Stimulated activated CD4-positive, alpha-beta T cell treated with anti-CD3 and anti-CD28 coated beads, Interleukin-4, amount 100 ng/mL, for 4 hours (primary cell): ENCODE measurements at regions not wholly inside any gene's neighbourhood (a gene's known extent, or its start where the extent isn't known, plus 50 kb on each side); places are given as distances from the start of the nearest gene placed in this dataset.

Experiments used
- DNase-seq, 2 experiments: peaks; one replicate each; pipeline ENCODE4 v3.0.0-alpha.2; 2020

DNA sequence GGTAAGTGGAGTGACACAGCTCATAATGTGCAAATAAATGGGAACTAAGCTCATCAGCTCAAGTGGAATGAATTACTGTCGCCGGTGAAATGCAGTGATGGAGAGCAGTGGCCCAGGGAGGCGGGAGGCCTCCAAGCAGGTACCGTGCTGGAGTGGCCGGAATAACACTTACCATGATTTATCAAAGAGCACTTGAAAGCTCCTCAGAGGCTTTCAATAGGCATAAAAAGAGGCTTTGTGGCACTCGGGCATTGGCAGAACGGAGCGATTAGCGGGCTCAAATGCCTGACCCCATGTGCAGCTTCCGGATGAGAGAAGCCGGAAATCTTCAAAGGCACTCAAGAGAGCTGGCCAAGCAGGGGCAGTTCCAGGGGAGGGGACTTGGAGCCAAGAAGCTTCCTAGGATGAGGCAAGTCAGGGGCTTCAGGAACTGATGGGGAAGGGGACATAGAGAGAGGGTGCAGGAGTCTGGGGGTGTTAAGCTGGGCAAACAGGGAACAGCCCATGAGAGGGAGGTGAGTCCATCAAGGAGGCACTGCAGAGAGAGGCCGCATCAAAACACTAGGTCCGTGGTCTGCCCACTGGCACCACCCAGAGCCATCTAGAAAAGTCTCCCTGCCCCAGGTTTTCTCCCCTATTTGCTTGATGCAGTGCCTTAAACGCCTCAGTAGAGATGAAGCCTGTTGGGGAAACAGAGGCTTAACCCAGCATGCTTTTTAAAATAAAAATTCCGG is 144.0 kb upstream of the IRX6 start:
- no peak for DNase-seq

DNA sequence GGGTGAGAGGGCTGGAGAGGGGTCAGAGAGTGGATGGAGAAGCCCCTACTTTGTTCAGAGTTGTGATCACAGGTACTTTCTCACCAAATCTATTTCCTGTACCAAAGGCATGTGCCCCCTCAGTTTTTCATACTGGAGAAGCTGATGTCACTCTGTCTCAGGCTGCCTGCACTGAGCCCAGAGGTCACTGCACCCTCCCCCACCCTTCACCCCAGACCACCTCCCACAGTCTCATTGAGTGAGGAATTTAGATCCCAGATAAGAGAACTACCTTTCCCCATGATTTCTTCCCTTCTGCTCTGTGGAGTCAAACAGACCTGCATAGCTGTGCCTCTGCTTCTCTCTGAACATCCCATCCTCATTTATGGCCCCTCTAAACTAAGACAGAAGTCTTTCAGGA is 140.0 kb upstream of the IRX6 start:
- no peak for DNase-seq

DNA sequence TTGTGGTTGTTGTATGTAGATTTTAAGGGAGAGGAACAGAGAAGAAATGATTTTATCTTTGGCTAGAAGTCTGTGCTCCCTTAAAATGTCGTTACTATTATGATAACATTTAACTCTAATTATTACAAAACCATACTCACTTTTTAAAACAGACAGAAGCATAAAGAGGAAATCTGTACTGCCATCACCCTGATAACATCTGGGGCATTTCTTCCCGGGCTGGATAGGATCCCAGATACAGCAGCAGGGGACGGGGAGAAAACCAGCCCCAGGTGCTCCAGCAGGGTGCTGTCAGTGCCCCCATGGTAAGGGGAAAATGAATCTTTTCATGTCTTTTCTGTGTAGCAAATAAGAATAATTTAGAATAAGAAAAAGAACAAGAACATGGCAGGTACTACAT is 139.4 kb upstream of the IRX6 start:
- no peak for DNase-seq

DNA sequence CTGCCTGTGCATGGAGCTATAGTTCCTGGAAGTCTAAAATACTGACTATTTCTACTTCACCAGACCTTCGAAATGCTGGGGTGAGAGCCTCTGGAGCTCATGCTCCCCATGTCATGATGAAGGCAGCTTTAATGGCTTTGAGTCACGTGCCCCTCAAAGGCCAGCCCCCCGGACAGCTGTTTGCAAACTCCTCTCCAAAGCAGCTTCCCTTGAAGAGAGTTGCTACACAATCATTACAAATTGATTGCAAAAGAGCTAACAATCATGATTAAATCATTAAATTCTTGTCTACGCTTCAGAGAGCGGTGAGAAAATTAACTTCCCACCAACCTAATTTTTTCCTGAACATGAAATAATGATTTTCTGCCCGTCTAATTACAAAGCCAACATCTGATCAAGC is 134.8 kb upstream of the IRX6 start:
- DNase-seq, result no peak

DNA sequence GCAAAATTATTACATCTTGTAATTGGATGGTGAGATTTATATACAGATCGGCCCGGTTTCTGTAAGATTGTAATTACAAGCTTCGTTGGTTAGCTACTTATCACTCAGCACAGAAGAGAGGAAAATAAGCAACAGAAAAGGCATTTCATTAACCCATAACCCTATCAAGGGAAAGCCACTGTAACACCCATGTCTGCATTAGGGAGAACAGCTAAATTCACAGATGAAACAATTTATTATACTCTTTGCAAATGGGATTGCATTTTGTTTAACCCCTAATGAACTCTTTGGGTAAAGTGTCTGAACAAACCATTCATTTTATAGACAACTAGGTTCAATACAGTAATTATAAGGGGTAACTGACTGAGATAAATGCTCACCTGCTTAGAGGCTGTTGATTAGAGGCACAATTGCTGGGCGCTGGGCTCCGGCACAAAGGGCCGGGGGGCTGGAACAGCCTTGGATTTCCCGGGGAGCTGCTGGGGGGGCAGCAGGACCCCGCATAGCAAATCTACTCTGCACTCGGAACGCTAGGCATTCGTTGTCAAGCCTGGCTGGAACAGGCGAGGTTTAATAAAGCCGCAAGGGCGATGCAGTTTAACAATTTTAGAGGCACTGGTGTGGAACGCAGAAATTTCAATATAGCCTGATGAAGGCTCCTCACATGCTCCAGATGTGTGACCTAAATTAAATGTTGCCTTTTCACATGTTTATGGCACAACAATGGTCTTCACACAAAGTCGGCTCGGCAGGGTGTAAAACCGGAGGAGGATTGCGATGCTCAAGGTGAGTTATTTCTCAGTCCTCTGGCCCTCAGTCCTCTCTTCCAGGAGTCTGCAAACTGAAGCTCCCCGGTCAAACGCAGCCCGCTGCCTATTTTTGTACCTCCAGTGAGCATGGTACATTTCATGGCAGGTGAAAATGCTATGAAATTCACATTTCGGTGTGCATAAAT is 134.0 kb upstream of the IRX6 start:
- no peak for DNase-seq

DNA sequence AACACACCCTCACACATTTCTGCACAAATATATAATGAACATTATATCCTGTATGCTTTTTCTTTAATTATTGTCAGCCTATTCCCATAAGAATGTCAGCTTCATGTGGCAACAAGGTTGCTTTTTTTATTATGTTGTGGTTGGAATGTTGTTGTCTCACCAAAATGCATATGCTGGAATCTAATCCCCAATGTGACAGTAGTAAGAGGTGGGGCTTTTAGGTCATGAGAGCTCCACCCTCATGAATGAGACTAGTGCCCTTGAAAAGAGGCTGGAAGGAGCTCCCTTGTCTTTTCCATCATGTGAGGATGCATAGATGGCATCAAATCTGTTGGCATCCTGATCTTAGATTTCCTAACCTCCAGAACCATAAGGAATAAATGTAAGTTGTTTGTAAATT is 131.3 kb upstream of the IRX6 start:
- no peak for DNase-seq

DNA sequence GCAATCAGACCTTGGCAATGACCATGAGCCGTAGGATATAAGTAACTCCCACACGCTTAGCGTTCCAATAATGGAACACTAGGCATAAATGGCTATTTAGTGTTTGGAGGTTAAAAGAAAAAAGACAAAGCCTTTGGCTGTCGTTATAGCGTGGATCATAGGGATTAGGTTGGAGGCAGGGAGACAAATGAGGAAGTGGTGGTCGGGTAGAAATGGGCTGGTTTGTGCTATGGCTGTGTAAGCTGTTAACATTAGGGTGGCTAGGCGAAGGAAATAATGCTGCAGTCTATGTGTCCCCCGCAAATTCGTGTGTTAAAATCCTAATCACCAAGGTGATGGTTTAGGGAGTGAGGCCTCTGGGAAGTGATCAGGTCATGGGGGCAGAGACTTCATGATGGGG is 120.4 kb upstream of the IRX6 start:
- no peak for DNase-seq

DNA sequence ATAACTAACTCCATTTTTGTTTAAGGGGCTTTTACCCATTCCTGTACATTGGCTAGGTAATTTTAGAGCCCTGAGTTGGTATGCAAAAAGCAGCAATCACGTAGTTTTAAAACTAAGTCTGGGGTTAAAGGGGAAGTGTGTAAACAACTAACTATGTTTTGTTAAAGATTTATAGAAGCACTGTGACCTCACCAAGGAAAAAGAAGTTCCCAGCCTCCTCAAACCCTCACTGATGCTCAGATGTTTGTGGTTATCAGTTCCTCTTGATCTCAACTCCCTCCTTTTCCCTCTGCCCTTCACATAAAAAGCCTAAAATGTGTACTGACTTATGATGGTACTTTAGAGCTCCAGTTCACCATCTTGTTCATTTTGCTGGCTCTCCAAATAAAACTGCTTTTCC is 119.9 kb upstream of the IRX6 start:
- DNase-seq, result no peak

DNA sequence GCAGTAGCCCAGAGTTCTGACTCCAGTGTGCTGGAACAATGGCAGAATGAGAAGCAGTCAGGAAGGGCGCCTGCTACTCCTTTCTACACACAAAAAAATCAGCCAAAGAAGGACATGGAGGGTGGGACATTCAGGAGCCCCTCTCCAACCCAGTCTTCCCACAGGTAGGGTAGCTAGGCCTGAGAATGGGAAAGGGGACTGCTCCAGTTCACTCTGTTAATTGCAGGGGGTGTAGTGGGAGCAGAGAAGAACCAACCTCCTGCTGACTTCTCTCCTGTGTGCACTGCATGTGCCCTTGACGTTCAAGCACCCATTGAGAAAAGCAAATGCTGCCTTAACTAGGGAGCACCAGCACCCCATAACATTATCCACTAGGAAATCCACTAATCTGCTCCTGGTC is 119.1 kb upstream of the IRX6 start:
- DNase-seq, result no peak

DNA sequence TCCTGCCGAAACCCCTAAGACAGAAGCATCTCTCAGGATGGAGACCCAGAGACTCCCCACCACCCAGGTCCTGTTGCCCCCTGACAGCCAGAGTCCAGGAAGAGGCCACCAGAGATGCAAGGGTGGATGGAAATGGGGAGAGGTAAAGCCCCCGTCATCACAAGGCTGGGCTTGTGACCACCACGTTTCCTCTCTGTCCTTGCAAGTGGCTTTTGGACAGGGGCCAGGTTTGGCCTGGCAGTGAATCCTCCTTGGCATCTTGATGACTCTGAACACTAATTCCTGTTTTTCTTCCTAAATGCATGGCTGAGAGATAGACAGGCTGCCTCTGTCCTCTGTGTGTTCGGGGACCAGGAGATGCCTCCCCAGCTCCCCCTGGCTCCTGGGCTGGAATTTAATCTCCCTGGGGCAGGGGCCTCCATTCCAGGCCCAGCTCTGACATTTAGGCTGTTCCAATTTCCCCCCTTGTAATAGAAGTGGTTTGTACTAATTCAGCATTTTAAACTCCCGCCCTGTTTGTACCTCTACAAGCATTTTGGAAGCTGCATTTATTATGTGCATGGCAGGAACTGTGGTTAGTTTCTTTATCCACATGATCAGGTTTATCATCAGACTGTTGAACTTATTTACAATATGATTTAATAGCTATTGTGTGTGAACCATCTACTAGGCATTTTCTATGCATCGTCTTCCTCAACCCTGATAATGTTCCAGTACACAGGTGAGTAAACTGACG is 116.1 kb upstream of the IRX6 start:
- DNase-seq, result no peak

DNA sequence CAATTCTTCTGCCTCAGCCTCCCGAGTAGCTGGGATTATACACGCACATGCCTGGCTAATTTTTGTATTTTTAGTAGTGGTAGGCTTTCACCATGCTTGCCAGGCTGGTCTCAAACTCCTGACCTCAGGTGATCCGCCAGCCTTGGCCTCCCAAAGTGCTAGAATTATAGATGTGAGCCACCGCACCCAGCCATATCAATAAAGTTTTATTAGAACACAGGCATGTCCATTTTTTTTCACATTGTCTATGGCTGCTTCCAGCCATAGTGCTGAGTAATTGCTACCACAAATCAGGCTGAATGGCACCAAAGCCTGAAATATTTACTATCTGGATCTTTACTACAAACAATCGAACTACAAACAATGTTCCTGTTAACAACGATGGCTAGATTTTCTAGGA is 114.4 kb upstream of the IRX6 start:
- no peak for DNase-seq

DNA sequence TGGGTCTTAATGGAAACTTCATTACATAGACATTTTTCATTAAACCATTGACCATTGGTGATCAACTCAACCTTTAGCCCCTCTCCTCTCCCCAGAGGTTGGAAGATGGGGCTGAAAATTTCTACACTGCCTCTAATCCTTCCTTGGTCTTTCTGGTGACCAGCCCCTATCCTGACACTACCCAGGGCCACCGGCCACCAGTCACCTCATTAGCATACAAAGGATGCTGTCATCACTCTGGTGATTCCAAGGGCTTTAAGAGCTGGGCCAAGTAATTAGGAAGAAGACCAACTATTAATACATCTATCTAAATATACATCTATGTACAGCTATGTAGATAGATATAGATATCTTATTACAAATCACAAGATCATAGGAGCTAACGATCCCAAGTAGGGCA is 111.2 kb upstream of the IRX6 start:
- DNase-seq, result no peak

DNA sequence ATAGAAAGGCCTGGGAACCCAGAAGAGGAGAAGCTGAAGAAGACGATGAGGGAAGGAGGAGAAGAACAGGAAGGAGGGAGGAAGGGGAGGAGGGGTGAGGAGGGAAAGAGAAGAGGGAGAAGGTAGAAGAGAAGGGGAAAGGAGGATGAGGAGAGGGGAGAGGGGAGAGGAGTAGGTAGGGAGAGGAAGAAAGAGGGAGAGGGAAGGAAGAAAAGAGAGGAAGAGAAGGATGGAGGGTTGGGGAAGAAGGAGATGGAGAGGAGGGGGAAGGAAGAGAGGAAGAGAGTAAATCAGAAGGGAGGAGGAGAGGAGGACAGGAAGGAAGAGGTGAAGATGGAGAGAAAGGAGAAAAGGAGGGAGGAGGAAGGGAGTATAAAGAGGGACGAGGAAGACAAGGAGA is 109.6 kb upstream of the IRX6 start:
- no peak for DNase-seq

DNA sequence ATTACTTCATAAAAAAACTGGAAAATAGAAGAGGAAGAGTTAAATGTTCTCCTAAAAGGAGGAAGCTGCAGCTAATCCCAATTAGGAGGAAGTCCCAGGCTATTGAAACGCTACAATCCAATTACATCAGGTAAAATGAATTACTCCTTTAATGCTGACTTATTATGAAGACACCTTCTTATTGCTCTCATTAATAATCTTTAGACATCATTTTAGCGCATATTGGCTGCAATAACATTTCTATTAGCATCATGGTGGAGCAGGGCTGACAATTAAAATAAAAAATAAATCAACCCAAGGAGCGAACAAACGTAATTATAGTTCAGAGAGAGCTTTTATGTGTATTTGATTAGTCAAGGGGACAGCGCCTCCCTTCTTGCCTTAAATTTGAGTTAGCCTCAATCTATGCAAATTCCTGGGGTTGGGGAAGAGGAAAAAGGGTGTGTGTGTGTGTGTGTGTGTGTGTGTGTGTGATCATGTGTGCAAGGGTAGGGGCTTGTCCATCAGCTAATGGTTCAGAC is 109.0 kb upstream of the IRX6 start:
- DNase-seq, result no peak

DNA sequence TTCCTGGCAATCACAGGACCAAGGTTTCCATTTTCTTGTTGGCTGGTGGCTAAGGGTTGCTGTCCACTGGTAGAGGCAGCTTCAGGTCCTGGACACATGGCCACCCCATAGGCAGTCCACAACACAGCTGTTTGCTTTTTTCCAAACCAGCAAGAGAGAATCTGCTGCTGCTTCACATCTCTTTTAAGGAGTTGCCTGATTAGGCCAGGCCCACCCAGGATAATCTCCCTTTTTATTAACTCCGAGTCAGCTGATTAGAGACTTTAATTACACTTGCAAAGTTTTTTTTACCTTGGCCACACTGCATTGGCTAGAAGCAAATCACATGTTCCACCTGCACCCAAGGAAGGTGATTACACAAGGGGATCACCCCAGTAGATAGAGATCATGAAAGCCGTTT is 106.6 kb upstream of the IRX6 start:
- DNase-seq, result no peak

DNA sequence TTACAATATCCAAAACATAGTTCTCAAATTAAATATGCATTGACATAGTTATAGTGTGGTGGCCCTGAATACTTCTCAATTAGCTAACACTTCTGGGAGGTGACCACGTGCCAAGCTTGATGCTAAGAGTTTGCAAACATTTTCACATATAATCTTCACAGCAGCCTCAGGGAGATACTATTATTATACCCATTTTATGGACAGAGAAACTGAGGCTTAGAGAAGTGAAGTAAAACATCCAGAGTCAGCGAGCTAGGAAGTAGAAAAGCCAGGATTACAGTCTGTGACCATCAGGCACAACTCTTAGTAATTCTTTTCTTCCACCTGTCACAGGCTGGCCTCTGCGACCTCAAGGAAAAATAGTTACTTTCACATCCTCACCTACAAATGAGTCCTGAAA is 102.2 kb upstream of the IRX6 start:
- DNase-seq, result no peak

DNA sequence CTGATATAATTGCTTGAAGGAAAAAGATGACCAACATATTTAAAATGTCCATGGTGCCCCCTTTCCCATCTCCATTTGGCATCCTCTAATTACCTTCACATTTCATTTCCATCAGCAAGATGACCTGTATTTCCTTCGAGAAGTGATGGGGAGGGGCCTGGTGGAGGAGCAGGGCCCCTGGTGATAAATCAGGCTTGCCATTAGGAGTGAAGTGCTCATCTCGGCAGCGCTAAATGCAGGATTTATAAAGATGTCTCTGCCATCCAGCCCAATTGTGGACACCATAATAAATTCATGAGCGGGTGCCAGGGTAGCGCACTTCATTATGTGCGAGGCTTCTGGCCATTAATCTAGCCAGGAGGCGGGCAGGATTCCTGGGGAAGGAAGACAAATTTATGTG is 101.5 kb upstream of the IRX6 start:
- DNase-seq, result no peak

DNA sequence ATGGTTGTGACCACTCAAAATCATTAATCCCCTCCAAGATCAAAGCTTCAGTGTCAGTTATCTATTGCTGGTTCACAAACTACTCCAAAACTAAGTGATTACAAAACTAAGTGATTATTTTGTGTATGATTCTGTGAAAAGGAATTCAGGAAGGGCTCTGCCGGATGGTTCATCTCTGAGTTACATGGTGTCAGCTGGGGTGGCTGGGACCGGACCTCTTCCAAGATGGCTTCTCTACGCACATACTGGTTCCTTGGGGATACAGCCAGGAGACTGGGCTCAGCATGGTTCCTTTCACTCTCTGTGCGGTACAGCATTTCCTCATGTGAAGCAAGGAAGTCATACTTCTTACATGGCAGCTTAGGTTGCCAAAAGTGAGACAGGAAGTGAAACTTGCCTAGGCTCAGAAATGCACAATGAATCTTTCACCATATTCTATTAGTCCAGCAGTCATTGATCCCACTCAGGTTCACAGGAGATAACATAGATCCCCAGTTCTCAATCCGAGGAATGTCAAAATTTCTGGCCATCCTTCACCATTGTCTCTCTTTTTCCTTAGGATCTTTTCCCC is 97.9 kb upstream of the IRX6 start:
- DNase-seq, result no peak

DNA sequence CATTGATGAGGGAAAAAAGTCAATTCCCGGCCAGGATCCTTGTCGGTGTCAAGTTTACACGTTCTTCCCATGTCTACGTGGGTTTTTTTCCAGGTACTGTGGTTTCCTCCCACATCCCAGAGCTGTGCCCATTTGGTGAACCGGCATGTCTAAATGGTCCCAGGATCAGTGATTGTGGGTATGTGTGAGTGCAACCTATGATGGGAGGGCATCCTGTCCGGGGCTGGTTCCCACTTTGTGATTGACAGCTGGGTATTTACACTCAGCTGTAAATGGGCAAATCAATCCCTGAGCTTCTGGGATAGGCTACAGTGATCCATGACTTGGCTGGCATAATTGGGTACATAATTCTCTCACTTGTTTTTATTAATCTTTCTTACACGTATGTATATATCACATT is 91.2 kb upstream of the IRX6 start:
- no peak for DNase-seq

DNA sequence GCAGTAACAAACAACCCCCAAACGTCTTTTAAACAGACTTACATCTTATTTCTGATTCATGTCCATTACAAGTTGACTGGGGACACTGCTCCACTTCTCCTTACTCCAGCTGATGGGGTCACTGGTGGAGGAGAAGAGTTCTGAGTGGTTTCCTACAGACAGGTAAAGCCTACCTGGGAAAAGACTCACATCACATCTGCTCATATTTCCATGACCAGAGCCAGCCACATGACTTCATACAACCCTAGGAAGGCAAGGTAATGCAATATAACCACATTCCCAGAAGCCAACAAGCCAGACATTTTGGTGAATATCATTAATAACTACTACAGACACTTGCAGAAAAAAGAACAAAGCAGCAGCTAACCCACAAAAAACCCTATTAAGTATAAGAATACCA is 90.5 kb upstream of the IRX6 start:
- DNase-seq, result no peak

DNA sequence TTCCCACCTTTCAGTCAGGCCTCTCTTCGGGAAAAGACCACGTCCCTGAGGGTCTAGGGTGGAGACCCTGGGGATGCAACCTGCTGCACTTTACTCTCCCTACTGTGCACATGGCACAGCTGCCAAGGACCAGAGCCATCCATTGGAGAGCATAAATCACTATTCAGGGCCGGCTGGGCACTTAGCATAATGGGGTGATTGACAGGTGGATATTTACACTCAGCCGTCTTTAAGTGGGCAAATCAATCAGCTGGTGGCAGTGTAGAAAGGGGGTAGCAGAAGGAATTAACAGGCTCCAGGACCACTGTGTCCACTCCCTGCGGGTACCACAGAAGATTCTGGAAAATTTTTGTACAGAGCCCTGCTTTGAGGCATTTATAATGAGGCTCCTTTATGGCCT is 87.3 kb upstream of the IRX6 start:
- no peak for DNase-seq

DNA sequence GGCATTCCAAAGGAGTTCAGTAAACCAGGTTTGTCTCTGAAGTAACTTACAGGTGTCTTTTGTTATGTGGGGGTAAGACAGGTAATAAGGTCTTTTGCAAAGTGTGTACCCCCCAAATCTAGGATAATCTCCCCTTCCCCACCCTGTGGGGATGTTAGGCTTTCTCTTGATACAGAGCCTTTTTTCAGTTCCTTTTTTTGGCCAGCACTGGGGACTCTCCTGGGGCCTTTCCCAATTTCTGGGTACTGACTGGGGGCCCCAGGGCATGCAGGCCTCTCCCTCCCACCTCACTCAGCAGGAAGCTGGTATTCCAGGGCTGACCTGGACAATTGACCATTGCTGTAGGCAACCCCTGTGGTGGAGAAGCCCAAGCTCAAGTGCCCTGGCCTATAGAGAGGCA is 84.3 kb upstream of the IRX6 start:
- DNase-seq, result no peak

DNA sequence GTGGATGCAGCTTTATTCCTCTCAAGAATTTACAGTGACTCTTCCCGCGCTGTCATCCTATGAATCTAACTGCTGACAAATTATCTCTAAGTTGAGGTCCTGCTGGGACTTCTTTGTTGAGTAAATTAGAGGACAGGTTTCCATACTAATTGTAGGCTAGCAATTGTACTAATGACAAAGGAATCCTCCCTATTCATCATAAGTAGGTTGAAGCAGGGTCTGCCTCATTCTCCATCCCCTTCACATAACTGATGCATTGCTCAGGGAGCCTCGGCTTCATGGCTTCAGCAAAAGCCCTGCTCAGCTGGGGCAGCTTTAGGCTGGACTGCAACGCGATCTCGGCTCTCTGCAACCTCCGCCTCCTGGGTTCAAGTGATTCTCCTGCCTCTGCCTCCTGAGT is 83.1 kb upstream of the IRX6 start:
- DNase-seq, result no peak
